ENCODE measurements at regions not wholly inside any gene's neighbourhood (a gene's known extent, or its start where the extent isn't known, plus 50 kb on each side); places are given as distances from the start of the nearest gene placed in this dataset.

DNA sequence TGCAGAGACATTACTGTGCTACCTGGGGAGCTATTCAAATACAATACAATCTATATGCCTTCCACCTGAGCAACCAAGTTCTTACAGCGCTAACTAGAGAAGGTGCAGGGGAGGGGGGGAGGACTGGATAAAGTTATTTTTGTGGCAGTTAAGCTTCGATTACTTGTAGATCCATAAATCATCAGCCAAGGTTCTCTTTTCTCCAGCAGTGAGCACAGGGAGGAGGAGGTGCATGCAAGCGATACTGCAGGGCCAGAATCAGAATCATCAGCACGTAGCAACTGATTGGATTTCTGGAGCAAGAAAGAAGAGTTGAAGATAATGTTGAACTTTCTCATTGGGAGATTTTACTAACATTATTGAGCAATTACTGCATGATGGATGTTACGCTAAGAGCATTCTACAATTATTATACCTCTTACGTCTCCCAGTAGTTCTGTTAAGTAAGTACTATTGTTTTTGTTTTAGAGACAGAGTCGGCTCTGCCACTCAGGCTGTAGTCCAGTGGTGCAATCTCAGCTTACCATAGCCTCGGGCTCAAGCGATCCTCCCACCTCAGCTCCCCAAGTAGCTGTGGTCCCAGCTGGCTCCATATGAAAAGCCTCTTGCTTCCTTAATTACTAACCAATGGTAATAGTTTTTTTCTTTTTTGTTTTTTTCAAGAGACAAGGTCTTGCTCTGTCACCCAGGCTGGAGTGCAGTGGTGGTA lies 74.6 kb upstream of the EEA1 start:
- TF ChIP-seq, protein P1, sequence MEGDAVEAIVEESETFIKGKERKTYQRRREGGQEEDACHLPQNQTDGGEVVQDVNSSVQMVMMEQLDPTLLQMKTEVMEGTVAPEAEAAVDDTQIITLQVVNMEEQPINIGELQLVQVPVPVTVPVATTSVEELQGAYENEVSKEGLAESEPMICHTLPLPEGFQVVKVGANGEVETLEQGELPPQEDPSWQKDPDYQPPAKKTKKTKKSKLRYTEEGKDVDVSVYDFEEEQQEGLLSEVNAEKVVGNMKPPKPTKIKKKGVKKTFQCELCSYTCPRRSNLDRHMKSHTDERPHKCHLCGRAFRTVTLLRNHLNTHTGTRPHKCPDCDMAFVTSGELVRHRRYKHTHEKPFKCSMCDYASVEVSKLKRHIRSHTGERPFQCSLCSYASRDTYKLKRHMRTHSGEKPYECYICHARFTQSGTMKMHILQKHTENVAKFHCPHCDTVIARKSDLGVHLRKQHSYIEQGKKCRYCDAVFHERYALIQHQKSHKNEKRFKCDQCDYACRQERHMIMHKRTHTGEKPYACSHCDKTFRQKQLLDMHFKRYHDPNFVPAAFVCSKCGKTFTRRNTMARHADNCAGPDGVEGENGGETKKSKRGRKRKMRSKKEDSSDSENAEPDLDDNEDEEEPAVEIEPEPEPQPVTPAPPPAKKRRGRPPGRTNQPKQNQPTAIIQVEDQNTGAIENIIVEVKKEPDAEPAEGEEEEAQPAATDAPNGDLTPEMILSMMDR (tag by site-specific recombination; IDR thresholded peaks at IDR 0.05): no peak
- TF ChIP-seq ZNF571 (tag by site-specific recombination; IDR thresholded peaks at IDR 0.05) (no peak), ZNF777 (tag by site-specific recombination; IDR thresholded peaks at IDR 0.05; ENCODE audit: borderline replicate concordance) (no peak), ZNF514 (tag by site-specific recombination; IDR thresholded peaks at IDR 0.05) (no peak), ZBTB17 (tag by site-specific recombination; IDR thresholded peaks at IDR 0.05) (no peak), ZNF629 (tag by site-specific recombination; IDR thresholded peaks at IDR 0.05) (no peak), ZNF624 (tag by site-specific recombination; IDR thresholded peaks at IDR 0.05) (no peak), ZBTB1 (tag by site-specific recombination; IDR thresholded peaks at IDR 0.05) (no peak)
- TF ChIP-seq, protein P2, sequence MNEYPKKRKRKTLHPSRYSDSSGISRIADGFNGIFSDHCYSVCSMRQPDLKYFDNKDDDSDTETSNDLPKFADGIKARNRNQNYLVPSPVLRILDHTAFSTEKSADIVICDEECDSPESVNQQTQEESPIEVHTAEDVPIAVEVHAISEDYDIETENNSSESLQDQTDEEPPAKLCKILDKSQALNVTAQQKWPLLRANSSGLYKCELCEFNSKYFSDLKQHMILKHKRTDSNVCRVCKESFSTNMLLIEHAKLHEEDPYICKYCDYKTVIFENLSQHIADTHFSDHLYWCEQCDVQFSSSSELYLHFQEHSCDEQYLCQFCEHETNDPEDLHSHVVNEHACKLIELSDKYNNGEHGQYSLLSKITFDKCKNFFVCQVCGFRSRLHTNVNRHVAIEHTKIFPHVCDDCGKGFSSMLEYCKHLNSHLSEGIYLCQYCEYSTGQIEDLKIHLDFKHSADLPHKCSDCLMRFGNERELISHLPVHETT (tag by site-specific recombination; IDR thresholded peaks at IDR 0.05): no peak
- TF ChIP-seq, protein P3, sequence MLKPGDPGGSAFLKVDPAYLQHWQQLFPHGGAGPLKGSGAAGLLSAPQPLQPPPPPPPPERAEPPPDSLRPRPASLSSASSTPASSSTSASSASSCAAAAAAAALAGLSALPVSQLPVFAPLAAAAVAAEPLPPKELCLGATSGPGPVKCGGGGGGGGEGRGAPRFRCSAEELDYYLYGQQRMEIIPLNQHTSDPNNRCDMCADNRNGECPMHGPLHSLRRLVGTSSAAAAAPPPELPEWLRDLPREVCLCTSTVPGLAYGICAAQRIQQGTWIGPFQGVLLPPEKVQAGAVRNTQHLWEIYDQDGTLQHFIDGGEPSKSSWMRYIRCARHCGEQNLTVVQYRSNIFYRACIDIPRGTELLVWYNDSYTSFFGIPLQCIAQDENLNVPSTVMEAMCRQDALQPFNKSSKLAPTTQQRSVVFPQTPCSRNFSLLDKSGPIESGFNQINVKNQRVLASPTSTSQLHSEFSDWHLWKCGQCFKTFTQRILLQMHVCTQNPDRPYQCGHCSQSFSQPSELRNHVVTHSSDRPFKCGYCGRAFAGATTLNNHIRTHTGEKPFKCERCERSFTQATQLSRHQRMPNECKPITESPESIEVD (tag by site-specific recombination; IDR thresholded peaks at IDR 0.05): peak; percentile 47
- TF ChIP-seq, protein P4, sequence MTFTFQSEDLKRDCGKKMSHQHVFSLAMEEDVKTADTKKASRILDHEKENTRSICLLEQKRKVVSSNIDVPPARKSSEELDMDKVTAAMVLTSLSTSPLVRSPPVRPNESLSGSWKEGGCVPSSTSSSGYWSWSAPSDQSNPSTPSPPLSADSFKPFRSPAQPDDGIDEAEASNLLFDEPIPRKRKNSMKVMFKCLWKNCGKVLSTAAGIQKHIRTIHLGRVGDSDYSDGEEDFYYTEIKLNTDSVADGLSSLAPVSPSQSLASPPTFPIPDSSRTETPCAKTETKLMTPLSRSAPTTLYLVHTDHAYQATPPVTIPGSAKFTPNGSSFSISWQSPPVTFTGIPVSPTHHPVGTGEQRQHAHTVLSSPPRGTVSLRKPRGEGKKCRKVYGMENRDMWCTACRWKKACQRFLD (tag by site-specific recombination; IDR thresholded peaks at IDR 0.05): no peak
- TF ChIP-seq, protein P5, sequence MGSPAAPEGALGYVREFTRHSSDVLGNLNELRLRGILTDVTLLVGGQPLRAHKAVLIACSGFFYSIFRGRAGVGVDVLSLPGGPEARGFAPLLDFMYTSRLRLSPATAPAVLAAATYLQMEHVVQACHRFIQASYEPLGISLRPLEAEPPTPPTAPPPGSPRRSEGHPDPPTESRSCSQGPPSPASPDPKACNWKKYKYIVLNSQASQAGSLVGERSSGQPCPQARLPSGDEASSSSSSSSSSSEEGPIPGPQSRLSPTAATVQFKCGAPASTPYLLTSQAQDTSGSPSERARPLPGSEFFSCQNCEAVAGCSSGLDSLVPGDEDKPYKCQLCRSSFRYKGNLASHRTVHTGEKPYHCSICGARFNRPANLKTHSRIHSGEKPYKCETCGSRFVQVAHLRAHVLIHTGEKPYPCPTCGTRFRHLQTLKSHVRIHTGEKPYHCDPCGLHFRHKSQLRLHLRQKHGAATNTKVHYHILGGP (tag by site-specific recombination; IDR thresholded peaks at IDR 0.05): no peak

Measured in HEK293 (cell line).